ENCODE measurements at regions not wholly inside any gene's neighbourhood (a gene's known extent, or its start where the extent isn't known, plus 50 kb on each side); places are given as distances from the start of the nearest gene placed in this dataset.

DNA sequence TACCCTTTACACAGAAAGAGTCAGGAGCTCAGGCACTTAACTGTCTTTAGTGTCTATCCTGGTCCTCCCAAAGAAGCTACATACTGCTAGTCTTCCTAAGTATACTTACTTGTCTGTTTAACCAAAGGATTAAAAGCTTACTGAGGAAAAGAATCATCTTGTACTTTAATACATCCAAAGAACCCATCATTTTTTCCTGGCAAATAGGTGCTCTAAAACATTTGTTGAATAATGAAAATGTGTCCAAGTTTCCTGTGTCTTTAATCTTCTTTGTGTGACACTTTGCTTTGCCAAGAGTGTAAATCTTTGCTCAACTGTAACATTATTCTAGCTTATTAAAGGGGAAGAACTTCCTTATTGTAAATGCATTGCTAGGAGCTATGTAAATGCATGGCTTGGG, 519.2 kb downstream of the OTOL1 start:
- no peak for DNase-seq (ENCODE audit: extremely low read depth, low read depth)
- H3K4me3 ChIP-seq (replicated peaks; ENCODE audit: low read depth, low read length): no peak overlapping the region
- TF ChIP-seq, protein P1, sequence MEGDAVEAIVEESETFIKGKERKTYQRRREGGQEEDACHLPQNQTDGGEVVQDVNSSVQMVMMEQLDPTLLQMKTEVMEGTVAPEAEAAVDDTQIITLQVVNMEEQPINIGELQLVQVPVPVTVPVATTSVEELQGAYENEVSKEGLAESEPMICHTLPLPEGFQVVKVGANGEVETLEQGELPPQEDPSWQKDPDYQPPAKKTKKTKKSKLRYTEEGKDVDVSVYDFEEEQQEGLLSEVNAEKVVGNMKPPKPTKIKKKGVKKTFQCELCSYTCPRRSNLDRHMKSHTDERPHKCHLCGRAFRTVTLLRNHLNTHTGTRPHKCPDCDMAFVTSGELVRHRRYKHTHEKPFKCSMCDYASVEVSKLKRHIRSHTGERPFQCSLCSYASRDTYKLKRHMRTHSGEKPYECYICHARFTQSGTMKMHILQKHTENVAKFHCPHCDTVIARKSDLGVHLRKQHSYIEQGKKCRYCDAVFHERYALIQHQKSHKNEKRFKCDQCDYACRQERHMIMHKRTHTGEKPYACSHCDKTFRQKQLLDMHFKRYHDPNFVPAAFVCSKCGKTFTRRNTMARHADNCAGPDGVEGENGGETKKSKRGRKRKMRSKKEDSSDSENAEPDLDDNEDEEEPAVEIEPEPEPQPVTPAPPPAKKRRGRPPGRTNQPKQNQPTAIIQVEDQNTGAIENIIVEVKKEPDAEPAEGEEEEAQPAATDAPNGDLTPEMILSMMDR (IDR thresholded peaks at IDR 0.05; ENCODE audit: low read depth, low read length, missing control alignments): no peak

DNA sequence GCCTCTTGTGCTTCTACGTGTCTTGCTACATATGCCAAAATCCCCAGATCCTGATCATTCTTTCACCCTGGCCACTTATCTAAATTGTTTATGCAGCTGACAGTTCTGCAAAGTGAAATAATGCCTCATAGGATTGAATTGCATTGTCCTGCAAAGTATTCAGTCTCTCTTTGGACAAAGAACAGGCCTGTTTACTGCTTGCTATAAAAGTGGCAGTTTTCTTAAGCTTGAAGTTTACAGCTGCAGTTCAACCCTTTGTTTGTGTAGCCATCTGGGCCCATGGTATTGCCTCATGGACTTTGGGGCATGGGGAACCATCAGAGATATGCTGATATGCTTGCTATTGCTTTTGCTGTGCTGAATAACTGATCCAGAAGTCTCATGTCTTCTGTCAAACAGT, 523.2 kb downstream of the OTOL1 start:
- no peak overlapping the region for H3K4me3 ChIP-seq (replicated peaks; ENCODE audit: low read depth, low read length)
- TF ChIP-seq, protein P1 (IDR thresholded peaks at IDR 0.05; ENCODE audit: low read depth, low read length, missing control alignments): no peak
- DNase-seq (ENCODE audit: extremely low read depth, low read depth): no peak

DNA sequence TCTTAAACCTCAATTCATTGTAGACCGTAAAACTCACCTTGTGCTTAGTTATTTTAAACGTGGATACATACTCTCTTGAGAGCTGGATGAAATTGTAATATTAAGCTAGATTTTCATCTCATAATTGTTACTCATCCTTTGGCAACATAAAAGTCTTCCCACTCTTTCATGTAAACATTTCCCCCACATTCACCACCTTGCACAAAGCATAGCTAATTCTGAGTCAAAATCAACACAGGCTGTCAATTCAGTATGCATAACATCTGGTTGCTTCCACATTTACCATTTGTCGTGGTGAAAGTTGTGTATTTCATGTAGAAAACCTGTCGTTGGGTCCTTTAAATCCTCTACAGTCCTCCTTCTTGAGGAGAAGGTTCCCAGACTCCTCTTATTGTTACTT, 524.6 kb downstream of the OTOL1 start:
- TF ChIP-seq, protein P1 (IDR thresholded peaks at IDR 0.05; ENCODE audit: low read depth, low read length, missing control alignments): no peak
- DNase-seq (ENCODE audit: extremely low read depth, low read depth): no peak
- H3K4me3 ChIP-seq (replicated peaks; ENCODE audit: low read depth, low read length): no peak overlapping the region

DNA sequence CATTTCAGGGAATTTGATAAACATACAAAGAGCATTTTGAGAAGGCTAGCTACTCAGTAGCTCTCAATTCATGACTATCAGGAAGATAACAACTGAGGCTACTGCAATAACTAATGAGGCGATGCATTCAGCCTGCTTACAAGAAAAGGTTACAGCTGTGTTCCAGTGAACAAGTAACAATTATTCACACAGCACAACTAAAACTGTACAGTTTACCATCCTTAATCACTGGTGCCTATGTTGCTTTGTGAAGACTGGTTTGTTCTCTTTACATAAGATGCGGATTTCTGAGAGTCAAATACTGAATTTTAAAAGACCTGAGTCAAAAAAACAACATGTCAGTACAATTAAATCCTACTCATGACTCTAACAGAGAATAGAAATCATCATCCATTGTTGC, 526.3 kb downstream of the OTOL1 start:
- no peak overlapping the region for H3K4me3 ChIP-seq (replicated peaks; ENCODE audit: low read depth, low read length)
- TF ChIP-seq, protein P1 (IDR thresholded peaks at IDR 0.05; ENCODE audit: low read depth, low read length, missing control alignments): no peak
- no peak for DNase-seq (ENCODE audit: extremely low read depth, low read depth)

DNA sequence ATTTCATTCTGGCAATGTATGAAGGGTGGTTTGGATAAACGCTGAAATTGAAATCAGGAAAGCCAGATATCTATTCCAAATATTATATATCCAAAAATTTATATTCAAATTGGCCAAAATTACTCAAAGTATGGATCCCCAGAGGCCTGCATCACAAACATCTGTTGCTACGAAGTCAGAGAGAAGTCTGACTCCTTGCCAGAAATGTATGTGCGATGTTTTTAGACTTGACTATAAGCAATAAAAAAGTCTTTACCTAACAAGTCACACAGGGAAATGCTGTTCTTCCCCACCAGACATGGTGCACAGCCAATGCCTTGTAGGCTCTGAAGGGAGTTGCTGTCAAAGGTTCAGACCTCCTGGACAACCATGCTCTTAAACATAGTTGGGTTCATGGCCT, 533.1 kb downstream of the OTOL1 start:
- DNase-seq (ENCODE audit: extremely low read depth, low read depth): no peak
- TF ChIP-seq, protein P1 (IDR thresholded peaks at IDR 0.05; ENCODE audit: low read depth, low read length, missing control alignments): no peak
- no peak overlapping the region for H3K4me3 ChIP-seq (replicated peaks; ENCODE audit: low read depth, low read length)

DNA sequence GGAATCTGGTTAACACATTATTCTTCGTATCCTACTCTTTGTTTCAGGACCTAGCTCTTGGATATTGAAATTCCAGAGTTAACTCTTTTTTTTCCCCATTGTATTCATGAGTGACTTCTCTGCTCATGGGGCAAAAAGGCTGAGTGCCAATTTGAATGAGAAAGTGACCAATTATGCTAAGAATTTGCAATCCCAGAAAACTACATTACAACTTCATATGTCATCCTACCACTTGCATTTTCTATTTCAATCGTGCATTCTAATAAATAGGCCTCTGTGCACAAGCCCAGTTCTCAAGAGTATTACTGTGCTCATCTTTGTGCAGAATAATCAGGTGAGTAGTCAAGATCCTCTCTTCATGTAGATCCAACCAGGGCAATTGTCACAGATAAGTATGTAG, 537.8 kb downstream of the OTOL1 start:
- H3K4me3 ChIP-seq (replicated peaks; ENCODE audit: low read depth, low read length): no peak overlapping the region
- DNase-seq (ENCODE audit: extremely low read depth, low read depth): no peak
- TF ChIP-seq, protein P1 (IDR thresholded peaks at IDR 0.05; ENCODE audit: low read depth, low read length, missing control alignments): no peak

DNA sequence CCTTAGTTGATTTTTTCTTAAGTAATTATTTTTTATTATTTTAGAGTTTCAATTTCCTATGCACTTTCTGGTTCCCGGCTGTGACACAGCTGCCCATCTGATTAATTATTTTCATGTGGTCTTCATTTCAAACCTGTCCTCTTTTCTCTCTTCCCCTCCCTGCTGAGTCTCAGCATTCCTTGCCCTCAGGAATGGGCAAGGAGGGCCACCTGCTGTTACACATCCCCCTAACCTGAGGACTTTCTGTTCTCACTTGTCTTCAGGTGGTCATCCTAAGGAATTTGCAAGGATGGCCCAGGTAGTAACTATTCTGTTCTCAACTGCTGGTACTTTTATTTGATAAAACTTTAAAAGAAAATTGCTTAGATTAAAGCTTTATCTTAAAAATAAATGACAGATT, 545.0 kb downstream of the OTOL1 start:
- DNase-seq (ENCODE audit: extremely low read depth, low read depth): no peak
- no peak overlapping the region for H3K4me3 ChIP-seq (replicated peaks; ENCODE audit: low read depth, low read length)
- TF ChIP-seq, protein P1 (IDR thresholded peaks at IDR 0.05; ENCODE audit: low read depth, low read length, missing control alignments): no peak
